ENCODE measurements at regions not wholly inside any gene's neighbourhood (a gene's known extent, or its start where the extent isn't known, plus 50 kb on each side); places are given as distances from the start of the nearest gene placed in this dataset.

DNA sequence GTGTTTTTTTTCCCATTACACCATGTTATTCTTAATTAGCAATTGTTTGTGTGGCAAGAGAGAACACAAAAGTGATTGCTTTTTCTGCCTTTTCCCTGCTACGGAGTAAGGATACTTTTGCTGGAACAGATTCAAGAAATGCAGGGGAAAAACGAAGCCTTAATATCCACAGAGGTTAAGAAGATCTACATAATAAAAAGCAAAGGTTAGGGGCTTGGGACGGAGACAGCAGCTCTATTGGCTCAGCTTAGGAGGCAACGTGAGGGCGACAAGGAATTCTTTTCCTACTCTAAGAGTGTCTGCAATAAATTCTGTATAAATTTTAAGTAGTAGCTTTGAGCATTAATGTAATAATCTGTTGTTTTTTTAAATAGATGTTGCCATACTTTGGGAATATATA, 693.3 kb downstream of the DTWD2 start:
- TF ChIP-seq, protein P1, sequence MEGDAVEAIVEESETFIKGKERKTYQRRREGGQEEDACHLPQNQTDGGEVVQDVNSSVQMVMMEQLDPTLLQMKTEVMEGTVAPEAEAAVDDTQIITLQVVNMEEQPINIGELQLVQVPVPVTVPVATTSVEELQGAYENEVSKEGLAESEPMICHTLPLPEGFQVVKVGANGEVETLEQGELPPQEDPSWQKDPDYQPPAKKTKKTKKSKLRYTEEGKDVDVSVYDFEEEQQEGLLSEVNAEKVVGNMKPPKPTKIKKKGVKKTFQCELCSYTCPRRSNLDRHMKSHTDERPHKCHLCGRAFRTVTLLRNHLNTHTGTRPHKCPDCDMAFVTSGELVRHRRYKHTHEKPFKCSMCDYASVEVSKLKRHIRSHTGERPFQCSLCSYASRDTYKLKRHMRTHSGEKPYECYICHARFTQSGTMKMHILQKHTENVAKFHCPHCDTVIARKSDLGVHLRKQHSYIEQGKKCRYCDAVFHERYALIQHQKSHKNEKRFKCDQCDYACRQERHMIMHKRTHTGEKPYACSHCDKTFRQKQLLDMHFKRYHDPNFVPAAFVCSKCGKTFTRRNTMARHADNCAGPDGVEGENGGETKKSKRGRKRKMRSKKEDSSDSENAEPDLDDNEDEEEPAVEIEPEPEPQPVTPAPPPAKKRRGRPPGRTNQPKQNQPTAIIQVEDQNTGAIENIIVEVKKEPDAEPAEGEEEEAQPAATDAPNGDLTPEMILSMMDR (IDR thresholded peaks at IDR 0.05; ENCODE audit: low read length) = no peak
- TF ChIP-seq EZH2 (optimal IDR thresholded peaks at IDR 0.05; ENCODE audit: low read depth, low read length) = no peak
